ENCODE measurements at regions not wholly inside any gene's neighbourhood (a gene's known extent, or its start where the extent isn't known, plus 50 kb on each side); places are given as distances from the start of the nearest gene placed in this dataset.

- RAD21 ChIA-PET (ENCODE audit: low non-redundant PET in 1 of 2, low total read pairs in 2 of 2, uncharacterized antibody in 2 of 2, unreplicated experiment in 2 of 2) = no interaction called here
- DNase-seq (ENCODE audit: low read depth, low spot score) (no peak), ATAC-seq (no peak)
- Histone ChIP-seq H3K27ac (ENCODE audit: low read depth, low read length) (no peak overlapping the region), H3K27me3 (ENCODE audit: insufficient read depth, low read length) (no peaks in the 10 kb centered on the region), H3K4me1 (ENCODE audit: control insufficient read depth in 1 of 2, insufficient read depth in 2 of 2, low read length in 2 of 2) (no peaks in the 10 kb centered on the region), H2AFZ (ENCODE audit: low read depth, low read length, poor library complexity, severe bottlenecking) (no peak overlapping the region), H3K36me3 (ENCODE audit: control insufficient read depth in 1 of 2, insufficient read depth in 2 of 2, low read length in 2 of 2) (no peaks in the 10 kb centered on the region), H3K9ac (ENCODE audit: low read length) (no peak overlapping the region), H4K20me1 (ENCODE audit: insufficient read depth) (no peaks in the 10 kb centered on the region), H3K9me2 (ENCODE audit: insufficient read depth) (no peaks in the 10 kb centered on the region), H3K4me2 (ENCODE audit: low read length) (no peak overlapping the region), H3K79me2 (ENCODE audit: insufficient read depth, low read length) (no peaks in the 10 kb centered on the region), H3K4me3 (replicated peaks in 1 of 2; ENCODE audit: low read depth in 1 of 2, low read length in 2 of 2) (no peak overlapping the region), H3K9me3 (ENCODE audit: control insufficient read depth in 1 of 2, insufficient read depth in 1 of 2, low read depth in 1 of 2, low read length in 2 of 2) (no peaks in the 10 kb centered on the region)
- intact Hi-C loops (cut with micrococcal nuclease) = no loop called here
- no TSS peak for BruUV-seq (replicated peaks)
- POLR2A ChIA-PET = no interaction called here
- TF ChIP-seq EZH2phosphoT487 (IDR thresholded peaks at IDR 0.05; ENCODE audit: borderline replicate concordance) (no peak), POLR2A (IDR thresholded peaks at IDR 0.05; ENCODE audit: borderline replicate concordance, extremely low read depth, insufficient read depth, insufficient read length) (no peak), SIN3A (IDR thresholded peaks at IDR 0.05; ENCODE audit: low read depth) (no peak), REST (IDR thresholded peaks at IDR 0.05; ENCODE audit: low read depth) (no peak), FOSL1 (IDR thresholded peaks at IDR 0.05; ENCODE audit: low read depth) (no peak), ZNF274 (IDR thresholded peaks at IDR 0.05; ENCODE audit: low read depth, low read length) (no peak), TCF7L2 (IDR thresholded peaks at IDR 0.05; ENCODE audit: borderline replicate concordance, extremely low read depth, insufficient read depth, insufficient read length) (no peak), ELF1 (IDR thresholded peaks at IDR 0.05; ENCODE audit: borderline replicate concordance, low read depth) (no peak), CBX3 (IDR thresholded peaks at IDR 0.05; ENCODE audit: low read depth) (no peak), ZBTB33 (IDR thresholded peaks at IDR 0.05; ENCODE audit: extremely low read depth, insufficient replicate concordance, low read length) (no peak), EZH2 (IDR thresholded peaks at IDR 0.05) (no peak), EGR1 (IDR thresholded peaks at IDR 0.05; ENCODE audit: low read depth) (no peak), RAD21 (IDR thresholded peaks at IDR 0.05; ENCODE audit: low read depth) (no peak), ATF3 (IDR thresholded peaks at IDR 0.05) (no peak), CEBPB (IDR thresholded peaks at IDR 0.05; ENCODE audit: low read depth) (no peak)
- CTCF ChIA-PET = no interaction called here
These were observed 326.1 kb upstream of the SLITRK1 start for GRCh38 chr13:84208246-84208910.

Measured in HCT116 (cell line).